ENCODE measurements at regions not wholly inside any gene's neighbourhood (a gene's known extent, or its start where the extent isn't known, plus 50 kb on each side); places are given as distances from the start of the nearest gene placed in this dataset.
"Not testable (repeated sequence)": the region's sequence is repeated elsewhere in the genome, so short reads cannot be mapped to it uniquely, and the experiment has no call there.

DNA sequence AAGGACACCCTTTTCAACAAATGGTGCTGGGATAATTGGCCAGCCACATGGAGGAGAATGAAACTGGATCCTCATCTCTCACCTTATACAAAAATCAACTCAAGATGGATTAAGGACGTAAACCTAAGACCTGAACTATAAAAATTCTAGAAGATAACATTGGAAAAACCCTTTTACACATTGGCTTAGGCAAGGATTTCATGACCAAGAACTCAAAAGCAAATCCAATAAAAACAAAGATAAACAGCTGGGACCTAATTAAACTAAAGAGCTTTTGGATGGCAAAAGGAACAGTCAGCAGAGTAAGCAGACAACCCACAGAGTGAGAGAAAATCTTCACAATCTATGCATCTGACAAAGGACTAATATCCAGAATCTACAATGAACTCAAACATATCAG is 96.9 kb upstream of the BNIP2 start:
- H2BK15ac ChIP-seq (ENCODE audit: low read length); H3K23ac ChIP-seq (ENCODE audit: low read depth, low read length, poor library complexity); H2AFZ ChIP-seq (ENCODE audit: low read length); H3K4me2 ChIP-seq (ENCODE audit: insufficient read depth, low read length, poor library complexity, severe bottlenecking); H3K9me3 ChIP-seq (replicated peaks in 1 of 2; ENCODE audit: control insufficient read depth in 2 of 2, insufficient read depth in 1 of 2, low read depth in 1 of 2, low read length in 2 of 2); H3K18ac ChIP-seq (ENCODE audit: low read length); H3K4ac ChIP-seq (ENCODE audit: low read length); H2BK120ac ChIP-seq (ENCODE audit: low read depth, low read length); H3K9ac ChIP-seq (ENCODE audit: low read depth, low read length, poor library complexity); H3K14ac ChIP-seq (ENCODE audit: low read length); H3K27ac ChIP-seq (replicated peaks; ENCODE audit: low read length); H3K36me3 ChIP-seq (replicated peaks in 1 of 2; ENCODE audit: control insufficient read depth in 2 of 2, insufficient read depth in 2 of 2, low read length in 2 of 2); H4K91ac ChIP-seq (ENCODE audit: low read depth, low read length, poor library complexity); H2BK5ac ChIP-seq (ENCODE audit: low read length); H3K4me3 ChIP-seq (ENCODE audit: low read length in 2 of 2); H2BK12ac ChIP-seq (ENCODE audit: low read length); DNase-seq (ENCODE audit: low spot score); H3K27me3 ChIP-seq (ENCODE audit: control insufficient read depth in 3 of 3, insufficient read depth in 3 of 3, low read depth in 1 of 3, low read length in 3 of 3); H2AK5ac ChIP-seq (ENCODE audit: low read depth, low read length); H4K8ac ChIP-seq (ENCODE audit: low read depth, low read length); H3K79me1 ChIP-seq (ENCODE audit: low read depth, low read length); H3K4me1 ChIP-seq (ENCODE audit: control insufficient read depth in 2 of 2, insufficient read depth in 1 of 2, low read depth in 1 of 2, low read length in 2 of 2): not testable (repeated sequence)
- WGBS, 2 donors (ENCODE audit: extremely low coverage in 2 of 2, insufficient read length in 2 of 2, insufficient replicate concordance in 1 of 2) = no CpG with 5 or more reads among the region's 1 CpG

DNA sequence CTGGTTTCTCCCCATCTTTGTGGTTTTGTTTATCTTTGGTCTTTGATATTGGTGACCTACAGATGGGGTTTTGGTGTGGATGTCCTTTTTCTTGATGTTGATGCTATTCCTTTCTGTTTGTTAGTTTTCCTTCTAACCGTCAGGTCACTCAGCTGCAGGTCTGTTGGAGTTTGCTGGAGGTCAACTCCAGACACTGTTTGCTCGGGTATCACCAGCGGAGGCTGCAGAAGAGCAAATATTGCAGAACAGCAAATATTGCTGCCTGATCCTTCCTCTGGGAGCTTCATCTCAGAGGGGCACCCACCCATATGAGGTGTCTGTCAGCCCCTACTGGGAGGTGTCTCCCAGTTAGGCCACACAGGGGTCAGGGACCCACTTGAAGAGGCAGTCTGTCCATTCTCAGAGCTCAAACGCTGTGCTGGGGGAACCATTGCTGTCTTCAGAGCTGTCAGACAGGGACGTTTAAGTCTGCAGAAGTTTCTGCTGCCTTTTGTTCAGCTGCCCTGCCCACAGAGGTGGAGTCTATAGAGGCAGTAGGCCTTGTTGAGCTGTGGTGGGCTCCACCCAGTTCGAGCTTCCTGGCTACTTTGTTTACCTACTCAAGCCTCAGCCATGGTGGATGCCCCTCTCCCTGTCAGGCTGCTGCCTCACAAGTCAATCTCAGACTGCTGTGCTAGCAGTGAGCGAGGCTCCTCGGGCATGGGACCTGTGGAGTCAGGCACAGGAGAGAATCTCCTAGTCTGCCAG is 94.8 kb upstream of the BNIP2 start:
- WGBS, 2 donors (ENCODE audit: extremely low coverage in 2 of 2, insufficient read length in 2 of 2, insufficient replicate concordance in 1 of 2) = no CpG with 5 or more reads among the region's 8 CpGs
- H2AK5ac ChIP-seq (ENCODE audit: low read depth, low read length) = not testable (repeated sequence)

DNA sequence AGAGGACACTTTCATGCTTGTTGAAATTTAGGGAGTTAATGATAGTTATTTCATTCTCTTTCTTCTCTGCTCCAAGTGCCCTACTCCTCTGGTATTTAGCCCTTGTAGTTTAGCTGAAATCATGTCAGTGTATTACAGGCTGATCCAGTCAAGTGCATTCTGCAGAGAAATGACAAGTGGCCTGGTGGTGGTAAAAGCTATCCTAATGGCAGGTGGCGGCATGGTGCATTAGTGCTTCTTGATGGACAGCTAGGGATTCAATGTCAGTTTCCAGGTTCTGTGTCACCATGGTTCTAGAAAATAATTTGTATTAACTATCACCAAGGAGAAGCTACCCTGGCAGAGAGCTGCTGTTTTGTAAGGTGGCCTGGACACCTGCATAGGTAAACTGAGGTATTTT is 90.0 kb upstream of the BNIP2 start:
- Histone ChIP-seq H3K36me3 (replicated peaks in 1 of 2; ENCODE audit: control insufficient read depth in 2 of 2, insufficient read depth in 2 of 2, low read length in 2 of 2) (no peaks in the 10 kb centered on the region), H3K9me3 (replicated peaks in 1 of 2; ENCODE audit: control insufficient read depth in 2 of 2, insufficient read depth in 1 of 2, low read depth in 1 of 2, low read length in 2 of 2) (no peaks in the 10 kb centered on the region), H3K4ac (ENCODE audit: low read length) (no peak overlapping the region), H3K79me1 (ENCODE audit: low read depth, low read length) (no peaks in the 10 kb centered on the region), H3K9ac (ENCODE audit: low read depth, low read length, poor library complexity) (no peak overlapping the region), H2AFZ (ENCODE audit: low read length) (no peak overlapping the region), H4K8ac (ENCODE audit: low read depth, low read length) (no peak overlapping the region), H2BK120ac (ENCODE audit: low read depth, low read length) (no peak overlapping the region), H3K4me3 (ENCODE audit: low read length in 2 of 2) (no peak overlapping the region), H3K23ac (ENCODE audit: low read depth, low read length, poor library complexity) (no peak overlapping the region), H3K14ac (ENCODE audit: low read length) (no peak overlapping the region), H2AK5ac (ENCODE audit: low read depth, low read length) (no peak overlapping the region), H4K91ac (ENCODE audit: low read depth, low read length, poor library complexity) (no peak overlapping the region), H2BK12ac (ENCODE audit: low read length) (no peak overlapping the region), H3K4me2 (ENCODE audit: insufficient read depth, low read length, poor library complexity, severe bottlenecking) (no peak overlapping the region), H3K27ac (replicated peaks; ENCODE audit: low read length) (no peak overlapping the region), H2BK5ac (ENCODE audit: low read length) (no peak overlapping the region), H3K27me3 (ENCODE audit: control insufficient read depth in 3 of 3, insufficient read depth in 3 of 3, low read depth in 1 of 3, low read length in 3 of 3) (no peaks in the 10 kb centered on the region), H2BK15ac (ENCODE audit: low read length) (no peak overlapping the region), H3K18ac (ENCODE audit: low read length) (no peak overlapping the region), H3K4me1 (ENCODE audit: control insufficient read depth in 2 of 2, insufficient read depth in 1 of 2, low read depth in 1 of 2, low read length in 2 of 2) (no peaks in the 10 kb centered on the region)
- no peak for DNase-seq (ENCODE audit: low spot score)
- WGBS, 2 donors (ENCODE audit: extremely low coverage in 2 of 2, insufficient read length in 2 of 2, insufficient replicate concordance in 1 of 2) = no CpG with 5 or more reads among the region's 1 CpG

More for the DNA sequence above, 94.8 kb upstream of the BNIP2 start:
- H2BK15ac ChIP-seq (ENCODE audit: low read length); H3K9ac ChIP-seq (ENCODE audit: low read depth, low read length, poor library complexity); H3K23ac ChIP-seq (ENCODE audit: low read depth, low read length, poor library complexity); H4K8ac ChIP-seq (ENCODE audit: low read depth, low read length); H3K9me3 ChIP-seq (replicated peaks in 1 of 2; ENCODE audit: control insufficient read depth in 2 of 2, insufficient read depth in 1 of 2, low read depth in 1 of 2, low read length in 2 of 2); H3K27me3 ChIP-seq (ENCODE audit: control insufficient read depth in 3 of 3, insufficient read depth in 3 of 3, low read depth in 1 of 3, low read length in 3 of 3); H3K79me1 ChIP-seq (ENCODE audit: low read depth, low read length); H2AFZ ChIP-seq (ENCODE audit: low read length); DNase-seq (ENCODE audit: low spot score); H3K36me3 ChIP-seq (replicated peaks in 1 of 2; ENCODE audit: control insufficient read depth in 2 of 2, insufficient read depth in 2 of 2, low read length in 2 of 2); H4K91ac ChIP-seq (ENCODE audit: low read depth, low read length, poor library complexity); H3K18ac ChIP-seq (ENCODE audit: low read length); H3K4me3 ChIP-seq (ENCODE audit: low read length in 2 of 2); H3K4ac ChIP-seq (ENCODE audit: low read length); H2BK5ac ChIP-seq (ENCODE audit: low read length); H2BK120ac ChIP-seq (ENCODE audit: low read depth, low read length); H3K4me1 ChIP-seq (ENCODE audit: control insufficient read depth in 2 of 2, insufficient read depth in 1 of 2, low read depth in 1 of 2, low read length in 2 of 2); H3K4me2 ChIP-seq (ENCODE audit: insufficient read depth, low read length, poor library complexity, severe bottlenecking); H3K27ac ChIP-seq (replicated peaks; ENCODE audit: low read length); H2BK12ac ChIP-seq (ENCODE audit: low read length); H3K14ac ChIP-seq (ENCODE audit: low read length): not testable (repeated sequence)

DNA sequence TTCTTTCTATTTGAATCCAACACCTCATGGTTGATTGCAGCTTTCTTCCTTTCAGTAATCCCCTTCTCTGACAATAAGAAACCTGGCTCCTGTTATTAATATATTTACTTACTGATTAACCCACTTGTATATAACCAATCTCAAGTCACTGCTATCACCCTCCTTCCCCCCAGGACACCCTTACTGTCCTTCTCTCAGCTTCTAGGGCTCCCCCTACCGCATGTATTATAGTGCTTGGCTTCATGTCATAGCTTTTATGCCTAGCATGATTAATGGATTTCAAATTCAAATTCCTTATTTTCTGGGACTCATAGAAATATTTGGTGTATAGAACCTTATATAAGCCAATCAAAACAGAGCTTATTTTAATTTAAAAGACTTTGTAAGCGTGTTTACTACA is 75.7 kb upstream of the BNIP2 start:
- WGBS, 2 donors (ENCODE audit: extremely low coverage in 2 of 2, insufficient read length in 2 of 2, insufficient replicate concordance in 1 of 2) = no CpG with 5 or more reads among the region's 2 CpGs
- no peak for DNase-seq (ENCODE audit: low spot score)

More for the DNA sequence above, 75.7 kb upstream of the BNIP2 start:
- no peak overlapping the region for H3K23ac ChIP-seq (ENCODE audit: low read depth, low read length, poor library complexity)
- H3K4me3 ChIP-seq (ENCODE audit: low read length in 2 of 2) = no peak overlapping the region
- no peak overlapping the region for H3K27ac ChIP-seq (replicated peaks; ENCODE audit: low read length)
- H4K8ac ChIP-seq (ENCODE audit: low read depth, low read length) = no peak overlapping the region
- no peak overlapping the region for H2BK5ac ChIP-seq (ENCODE audit: low read length)
- no peak overlapping the region for H2AFZ ChIP-seq (ENCODE audit: low read length)
- no peaks in the 10 kb centered on the region for H3K4me1 ChIP-seq (ENCODE audit: control insufficient read depth in 2 of 2, insufficient read depth in 1 of 2, low read depth in 1 of 2, low read length in 2 of 2)
- no peak overlapping the region for H3K18ac ChIP-seq (ENCODE audit: low read length)
- no peak overlapping the region for H4K91ac ChIP-seq (ENCODE audit: low read depth, low read length, poor library complexity)
- no peak overlapping the region for H2BK12ac ChIP-seq (ENCODE audit: low read length)
- no peak overlapping the region for H3K4me2 ChIP-seq (ENCODE audit: insufficient read depth, low read length, poor library complexity, severe bottlenecking)
- no peaks in the 10 kb centered on the region for H3K9me3 ChIP-seq (replicated peaks in 1 of 2; ENCODE audit: control insufficient read depth in 2 of 2, insufficient read depth in 1 of 2, low read depth in 1 of 2, low read length in 2 of 2)
- no peak overlapping the region for H2AK5ac ChIP-seq (ENCODE audit: low read depth, low read length)
- H3K79me1 ChIP-seq (ENCODE audit: low read depth, low read length) = no peaks in the 10 kb centered on the region
- H3K4ac ChIP-seq (ENCODE audit: low read length) = no peak overlapping the region
- no peak overlapping the region for H3K9ac ChIP-seq (ENCODE audit: low read depth, low read length, poor library complexity)
- no peak overlapping the region for H3K14ac ChIP-seq (ENCODE audit: low read length)
- no peaks in the 10 kb centered on the region for H3K27me3 ChIP-seq (ENCODE audit: control insufficient read depth in 3 of 3, insufficient read depth in 3 of 3, low read depth in 1 of 3, low read length in 3 of 3)
- H2BK15ac ChIP-seq (ENCODE audit: low read length) = no peak overlapping the region
- no peaks in the 10 kb centered on the region for H3K36me3 ChIP-seq (replicated peaks in 1 of 2; ENCODE audit: control insufficient read depth in 2 of 2, insufficient read depth in 2 of 2, low read length in 2 of 2)
- no peak overlapping the region for H2BK120ac ChIP-seq (ENCODE audit: low read depth, low read length)

Measured in neuronal stem cell (in vitro differentiated cells).